ENCODE measurements at regions not wholly inside any gene's neighbourhood (a gene's known extent, or its start where the extent isn't known, plus 50 kb on each side); places are given as distances from the start of the nearest gene placed in this dataset.

DNA sequence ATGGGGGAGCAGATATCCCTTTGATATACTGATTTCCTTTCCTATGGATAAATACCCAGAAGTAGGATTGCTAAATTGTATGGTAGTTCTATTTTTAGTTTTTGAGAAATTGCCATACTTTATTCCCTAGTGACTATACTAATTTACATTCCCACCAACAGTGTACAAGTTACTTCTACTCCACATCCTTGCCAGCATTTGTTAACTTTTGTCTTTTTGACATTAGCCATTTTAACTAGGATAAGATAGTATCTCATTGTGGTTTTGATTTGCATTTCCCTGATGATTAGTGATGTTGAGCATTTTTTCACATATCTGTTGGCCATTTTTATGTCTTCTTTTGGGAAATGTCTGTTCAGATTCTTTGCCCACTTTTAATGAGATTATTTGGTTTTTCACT lies 620.6 kb upstream of the CAMK1G start:
- Histone ChIP-seq H3K9me3 (ENCODE audit: insufficient read depth, low read depth) (no peaks in the 10 kb centered on the region; the same call in 1 of the 2 replicates), H3K9me2 (ENCODE audit: insufficient read depth) (no peaks in the 10 kb centered on the region), H3K4me3 (no peak overlapping the region), H3K4me2 (no peak overlapping the region), H3K27me3 (ENCODE audit: insufficient read depth, low read depth) (0 out of 2 replicates have a peak, but pooled peaks cover 1% of the 10 kb centered on the region), H3K79me2 (ENCODE audit: low read depth) (no peaks in the 10 kb centered on the region), H3K27ac (no peak overlapping the region), H3F3A (ENCODE audit: insufficient read depth, low read depth) (no peaks in the 10 kb centered on the region), H4K20me1 (ENCODE audit: insufficient read depth) (no peaks in the 10 kb centered on the region), H2AFZ (no peak overlapping the region), H3K36me3 (ENCODE audit: low read depth) (no peaks in the 10 kb centered on the region), H3K4me1 (replicated peaks; ENCODE audit: insufficient read depth) (no peaks in the 10 kb centered on the region)
- intact Hi-C loops (cut with micrococcal nuclease; ENCODE audit: unreplicated experiment) = no loop called here
- no peak for DNase-seq
- CTCF ChIA-PET = no interaction called here
- TF ChIP-seq, protein P1, sequence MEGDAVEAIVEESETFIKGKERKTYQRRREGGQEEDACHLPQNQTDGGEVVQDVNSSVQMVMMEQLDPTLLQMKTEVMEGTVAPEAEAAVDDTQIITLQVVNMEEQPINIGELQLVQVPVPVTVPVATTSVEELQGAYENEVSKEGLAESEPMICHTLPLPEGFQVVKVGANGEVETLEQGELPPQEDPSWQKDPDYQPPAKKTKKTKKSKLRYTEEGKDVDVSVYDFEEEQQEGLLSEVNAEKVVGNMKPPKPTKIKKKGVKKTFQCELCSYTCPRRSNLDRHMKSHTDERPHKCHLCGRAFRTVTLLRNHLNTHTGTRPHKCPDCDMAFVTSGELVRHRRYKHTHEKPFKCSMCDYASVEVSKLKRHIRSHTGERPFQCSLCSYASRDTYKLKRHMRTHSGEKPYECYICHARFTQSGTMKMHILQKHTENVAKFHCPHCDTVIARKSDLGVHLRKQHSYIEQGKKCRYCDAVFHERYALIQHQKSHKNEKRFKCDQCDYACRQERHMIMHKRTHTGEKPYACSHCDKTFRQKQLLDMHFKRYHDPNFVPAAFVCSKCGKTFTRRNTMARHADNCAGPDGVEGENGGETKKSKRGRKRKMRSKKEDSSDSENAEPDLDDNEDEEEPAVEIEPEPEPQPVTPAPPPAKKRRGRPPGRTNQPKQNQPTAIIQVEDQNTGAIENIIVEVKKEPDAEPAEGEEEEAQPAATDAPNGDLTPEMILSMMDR (conservative IDR thresholded peaks at IDR 0.05) = no peak
- TF ChIP-seq EZH2 (IDR thresholded peaks at IDR 0.05; ENCODE audit: low read depth) = no peak
- BruUV-seq (replicated peaks) = no TSS peak
- POLR2A ChIA-PET (ENCODE audit: unreplicated experiment) = no interaction called here

GRCh38 chr1:208965351-208965750 lies 618.2 kb upstream of the CAMK1G start:
- intact Hi-C loops (cut with micrococcal nuclease; ENCODE audit: unreplicated experiment) = no loop called here
- Histone ChIP-seq H3K4me3 (no peak overlapping the region), H3K27me3 (ENCODE audit: insufficient read depth, low read depth) (0 out of 2 replicates have a peak, but pooled peaks cover 8% of the 10 kb centered on the region), H3K79me2 (ENCODE audit: low read depth) (no peaks in the 10 kb centered on the region), H4K20me1 (ENCODE audit: insufficient read depth) (no peaks in the 10 kb centered on the region), H3K4me2 (no peak overlapping the region), H3F3A (ENCODE audit: insufficient read depth, low read depth) (no peaks in the 10 kb centered on the region), H3K36me3 (ENCODE audit: low read depth) (no peaks in the 10 kb centered on the region), H3K4me1 (replicated peaks; ENCODE audit: insufficient read depth) (no peaks in the 10 kb centered on the region), H3K9me3 (ENCODE audit: insufficient read depth, low read depth) (no peaks in the 10 kb centered on the region), H2AFZ (no peak overlapping the region), H3K9me2 (ENCODE audit: insufficient read depth) (no peaks in the 10 kb centered on the region), H3K27ac (no peak overlapping the region)
- TF ChIP-seq, protein P1 (conservative IDR thresholded peaks at IDR 0.05) = no peak
- TF ChIP-seq EZH2 (IDR thresholded peaks at IDR 0.05; ENCODE audit: low read depth) = no peak
- POLR2A ChIA-PET (ENCODE audit: unreplicated experiment) = no interaction called here
- DNase-seq = no peak
- no TSS peak for BruUV-seq (replicated peaks)
- CTCF ChIA-PET = no interaction called here

GRCh38 chr1:208967334-208967733 lies 616.2 kb upstream of the CAMK1G start:
- H3K27ac ChIP-seq = no peak overlapping the region
- DNase-seq = no peak
- no peaks in the 10 kb centered on the region for H4K20me1 ChIP-seq (ENCODE audit: insufficient read depth)
- H2AFZ ChIP-seq = no peak overlapping the region
- no peaks in the 10 kb centered on the region for H3K9me3 ChIP-seq (ENCODE audit: insufficient read depth, low read depth)
- H3K4me1 ChIP-seq (replicated peaks; ENCODE audit: insufficient read depth) = no peaks in the 10 kb centered on the region
- intact Hi-C loops (cut with micrococcal nuclease; ENCODE audit: unreplicated experiment) = no loop called here
- no peaks in the 10 kb centered on the region for H3K36me3 ChIP-seq (ENCODE audit: low read depth)
- H3K4me3 ChIP-seq = no peak overlapping the region
- H3K4me2 ChIP-seq = no peak overlapping the region
- CTCF ChIA-PET = no interaction called here
- no peaks in the 10 kb centered on the region for H3F3A ChIP-seq (ENCODE audit: insufficient read depth, low read depth)
- no peaks in the 10 kb centered on the region for H3K9me2 ChIP-seq (ENCODE audit: insufficient read depth)
- no peak for TF ChIP-seq EZH2 (IDR thresholded peaks at IDR 0.05; ENCODE audit: low read depth)
- TF ChIP-seq, protein P1 (conservative IDR thresholded peaks at IDR 0.05) = no peak
- POLR2A ChIA-PET (ENCODE audit: unreplicated experiment) = no interaction called here
- no peaks in the 10 kb centered on the region for H3K79me2 ChIP-seq (ENCODE audit: low read depth)
- no TSS peak for BruUV-seq (replicated peaks)
- H3K27me3 ChIP-seq (ENCODE audit: insufficient read depth, low read depth) = 0 out of 2 replicates have a peak, but pooled peaks cover 8% of the 10 kb centered on the region

Measured in PC-9 (cell line).